ENCODE measurements at regions not wholly inside any gene's neighbourhood (a gene's known extent, or its start where the extent isn't known, plus 50 kb on each side); places are given as distances from the start of the nearest gene placed in this dataset.

GRCh38 chr22:48520884-48521588 lies 1306.6 kb downstream of the BRD1 start:
- no peak for DNase-seq

GRCh38 chr22:48520207-48520606 lies 1307.5 kb downstream of the BRD1 start:
- no peak for DNase-seq

GRCh38 chr22:48517039-48518030 lies 1310.3 kb downstream of the BRD1 start:
- DNase-seq: no peak

- no peak for DNase-seq
Observed at GRCh38 chr22:48516571-48516970, 1311.1 kb downstream of the BRD1 start.

GRCh38 chr22:48515571-48516200 lies 1312.0 kb downstream of the BRD1 start:
- no peak for DNase-seq

- no peak for DNase-seq
Observed at GRCh38 chr22:48513929-48514328, 1313.7 kb downstream of the BRD1 start.

- DNase-seq: no peak
Observed at GRCh38 chr22:48513446-48513845, 1314.2 kb downstream of the BRD1 start.

- DNase-seq: no peak
Observed at GRCh38 chr22:48511781-48512327, 1315.8 kb downstream of the BRD1 start.

- no peak for DNase-seq
Observed at GRCh38 chr22:48511211-48511610, 1316.5 kb downstream of the BRD1 start.

- DNase-seq: no peak
Observed at GRCh38 chr22:48510599-48510998, 1317.1 kb downstream of the BRD1 start.

- no peak for DNase-seq
Observed at GRCh38 chr22:48507595-48508350, 1319.9 kb downstream of the BRD1 start.

GRCh38 chr22:48507171-48507570 lies 1320.5 kb downstream of the BRD1 start:
- peak; percentile 33 for DNase-seq

- DNase-seq: no peak
Observed at GRCh38 chr22:48506506-48507145, 1321.0 kb downstream of the BRD1 start.

GRCh38 chr22:48505891-48506290 lies 1321.8 kb downstream of the BRD1 start:
- DNase-seq: no peak

- DNase-seq: no peak
Observed at GRCh38 chr22:48504519-48505140, 1323.0 kb downstream of the BRD1 start.

- DNase-seq: no peak
Observed at GRCh38 chr22:48503876-48504275, 1323.8 kb downstream of the BRD1 start.

- no peak for DNase-seq
Observed at GRCh38 chr22:48503035-48503625, 1324.5 kb downstream of the BRD1 start.

GRCh38 chr22:48501231-48501750 lies 1326.4 kb downstream of the BRD1 start:
- no peak for DNase-seq

- DNase-seq: no peak
Observed at GRCh38 chr22:48500471-48501230, 1327.0 kb downstream of the BRD1 start.
